ENCODE measurements at regions not wholly inside any gene's neighbourhood (a gene's known extent, or its start where the extent isn't known, plus 50 kb on each side); places are given as distances from the start of the nearest gene placed in this dataset.

- Mint-ChIP-seq H3K9me3 (peaks cover 0 to 13% (median 4%) of the 10 kb centered on the region in 7 donors), H3K36me3 (no peaks in the 10 kb centered on the region), H3K4me3 (no peak overlapping the region), H3K27ac (no peak overlapping the region), H3K27me3 (no peaks in the 10 kb centered on the region), H3K4me1 (no peaks in the 10 kb centered on the region)
- DNase-seq (no peak), ATAC-seq (ENCODE audit: low read depth in 2 of 2) (no peak)
- Histone ChIP-seq H3K9me3 (ENCODE audit: control insufficient read depth in 2 of 2, low read length in 2 of 2) (no peaks in the 10 kb centered on the region), H3K36me3 (ENCODE audit: control insufficient read depth, insufficient read depth, low read length) (no peaks in the 10 kb centered on the region), H3K27ac (ENCODE audit: insufficient read depth, low read length, poor library complexity, severe bottlenecking) (no peak overlapping the region), H3K4me3 (ENCODE audit: low read depth, low read length) (no peak overlapping the region), H3K27me3 (ENCODE audit: control insufficient read depth, insufficient read depth, low read length) (no peaks in the 10 kb centered on the region), H3K4me1 (ENCODE audit: control insufficient read depth, insufficient read depth, low read length, poor library complexity, severe bottlenecking) (no peaks in the 10 kb centered on the region)
These were observed 683.1 kb downstream of the LRRC70 start for GRCh38 chr5:63261695-63262094.

DNA sequence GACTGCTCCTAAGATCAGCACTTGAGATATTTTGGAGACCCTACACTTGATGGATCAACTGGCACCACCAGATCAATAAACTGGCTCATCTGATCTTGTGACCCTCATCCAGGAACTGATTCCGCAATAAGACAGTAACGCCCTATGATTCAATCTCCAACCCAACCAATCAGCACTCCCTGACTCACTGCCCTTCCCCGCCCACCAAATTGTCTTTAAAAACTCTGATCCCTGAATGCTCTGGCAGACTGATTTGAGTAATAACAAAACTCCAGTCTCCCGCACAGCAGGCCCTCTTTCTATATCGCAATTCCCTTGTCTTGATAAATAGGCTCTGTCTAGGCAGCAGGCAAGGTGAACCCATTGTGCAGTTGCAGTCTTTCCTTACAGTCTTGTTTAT, 677.0 kb downstream of the LRRC70 start:
- H3K9me3 Mint-ChIP-seq = peaks cover 0 to 7% (median 4%) of the 10 kb centered on the region in 7 donors
- no peaks in the 10 kb centered on the region for H3K9me3 ChIP-seq (ENCODE audit: control insufficient read depth in 2 of 2, low read length in 2 of 2)
- H3K4me1 ChIP-seq (ENCODE audit: control insufficient read depth, insufficient read depth, low read length, poor library complexity, severe bottlenecking) = no peaks in the 10 kb centered on the region
- H3K36me3 Mint-ChIP-seq = no peaks in the 10 kb centered on the region
- ATAC-seq (ENCODE audit: low read depth in 2 of 2) = no peak
- H3K4me3 Mint-ChIP-seq = no peak overlapping the region
- no peaks in the 10 kb centered on the region for H3K36me3 ChIP-seq (ENCODE audit: control insufficient read depth, insufficient read depth, low read length)
- no peak for DNase-seq
- no peak overlapping the region for H3K4me3 ChIP-seq (ENCODE audit: low read depth, low read length)
- no peaks in the 10 kb centered on the region for H3K4me1 Mint-ChIP-seq
- H3K27ac ChIP-seq (ENCODE audit: insufficient read depth, low read length, poor library complexity, severe bottlenecking) = no peak overlapping the region
- H3K27ac Mint-ChIP-seq = no peak overlapping the region
- no peaks in the 10 kb centered on the region for H3K27me3 Mint-ChIP-seq
- H3K27me3 ChIP-seq (ENCODE audit: control insufficient read depth, insufficient read depth, low read length) = no peaks in the 10 kb centered on the region

DNA sequence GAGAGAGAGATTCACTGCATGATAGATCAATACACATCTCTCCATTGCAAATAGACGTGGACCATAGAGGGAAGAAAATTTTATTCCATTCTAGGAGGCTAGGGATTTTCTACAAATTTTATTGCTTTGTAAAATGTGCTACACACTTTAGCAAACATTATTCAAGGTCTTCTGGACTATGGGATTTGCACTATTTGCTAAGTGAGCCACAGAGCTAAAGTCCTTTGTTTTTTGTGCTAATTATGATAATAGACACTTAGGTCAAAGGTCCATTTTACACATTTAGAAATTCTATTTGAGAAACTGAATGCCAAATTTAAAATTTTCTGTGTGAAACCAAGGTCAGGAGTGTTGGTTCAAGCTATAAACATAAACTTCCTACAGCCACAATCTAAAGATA, 672.3 kb downstream of the LRRC70 start:
- no peak for DNase-seq
- Mint-ChIP-seq H3K27me3 (no peaks in the 10 kb centered on the region), H3K4me3 (no peak overlapping the region), H3K4me1 (no peaks in the 10 kb centered on the region), H3K36me3 (no peaks in the 10 kb centered on the region), H3K9me3 (peaks cover 0 to 7% (median 3%) of the 10 kb centered on the region in 7 donors), H3K27ac (no peak overlapping the region)
- Histone ChIP-seq H3K27ac (ENCODE audit: insufficient read depth, low read length, poor library complexity, severe bottlenecking) (no peak overlapping the region), H3K36me3 (ENCODE audit: control insufficient read depth, insufficient read depth, low read length) (no peaks in the 10 kb centered on the region), H3K27me3 (ENCODE audit: control insufficient read depth, insufficient read depth, low read length) (no peaks in the 10 kb centered on the region), H3K9me3 (ENCODE audit: control insufficient read depth in 2 of 2, low read length in 2 of 2) (no peaks in the 10 kb centered on the region), H3K4me1 (ENCODE audit: control insufficient read depth, insufficient read depth, low read length, poor library complexity, severe bottlenecking) (no peaks in the 10 kb centered on the region), H3K4me3 (ENCODE audit: low read depth, low read length) (no peak overlapping the region)
- no peak for ATAC-seq (ENCODE audit: low read depth in 2 of 2)

GRCh38 chr5:63249960-63250359, 671.3 kb downstream of the LRRC70 start:
- Mint-ChIP-seq H3K36me3 (no peaks in the 10 kb centered on the region), H3K4me1 (no peaks in the 10 kb centered on the region), H3K27me3 (no peaks in the 10 kb centered on the region), H3K27ac (no peak overlapping the region), H3K9me3 (peaks cover 0 to 6% (median 3%) of the 10 kb centered on the region in 7 donors), H3K4me3 (no peak overlapping the region)
- Histone ChIP-seq H3K27ac (ENCODE audit: insufficient read depth, low read length, poor library complexity, severe bottlenecking) (no peak overlapping the region), H3K4me3 (ENCODE audit: low read depth, low read length) (no peak overlapping the region), H3K9me3 (ENCODE audit: control insufficient read depth in 2 of 2, low read length in 2 of 2) (no peaks in the 10 kb centered on the region), H3K36me3 (ENCODE audit: control insufficient read depth, insufficient read depth, low read length) (no peaks in the 10 kb centered on the region), H3K27me3 (ENCODE audit: control insufficient read depth, insufficient read depth, low read length) (no peaks in the 10 kb centered on the region), H3K4me1 (ENCODE audit: control insufficient read depth, insufficient read depth, low read length, poor library complexity, severe bottlenecking) (no peaks in the 10 kb centered on the region)
- no peak for DNase-seq
- ATAC-seq (ENCODE audit: low read depth in 2 of 2) = no peak

- H3K36me3 ChIP-seq (ENCODE audit: control insufficient read depth, insufficient read depth, low read length) = no peaks in the 10 kb centered on the region
- H3K4me1 ChIP-seq (ENCODE audit: control insufficient read depth, insufficient read depth, low read length, poor library complexity, severe bottlenecking) = no peaks in the 10 kb centered on the region
- H3K4me1 Mint-ChIP-seq = no peaks in the 10 kb centered on the region
- DNase-seq (no peak), ATAC-seq (ENCODE audit: low read depth in 2 of 2) (no peak)
- H3K27me3 Mint-ChIP-seq = no peaks in the 10 kb centered on the region
- no peak overlapping the region for H3K27ac Mint-ChIP-seq
- H3K9me3 ChIP-seq (ENCODE audit: control insufficient read depth in 2 of 2, low read length in 2 of 2) = no peaks in the 10 kb centered on the region
- H3K27me3 ChIP-seq (ENCODE audit: control insufficient read depth, insufficient read depth, low read length) = no peaks in the 10 kb centered on the region
- H3K4me3 Mint-ChIP-seq = no peak overlapping the region
- peaks cover 0 to 7% (median 1%) of the 10 kb centered on the region in 7 donors for H3K9me3 Mint-ChIP-seq
- H3K27ac ChIP-seq (ENCODE audit: insufficient read depth, low read length, poor library complexity, severe bottlenecking) = no peak overlapping the region
- H3K4me3 ChIP-seq (ENCODE audit: low read depth, low read length) = no peak overlapping the region
- no peaks in the 10 kb centered on the region for H3K36me3 Mint-ChIP-seq
These were observed 669.0 kb downstream of the LRRC70 start for GRCh38 chr5:63247651-63248050.

DNA sequence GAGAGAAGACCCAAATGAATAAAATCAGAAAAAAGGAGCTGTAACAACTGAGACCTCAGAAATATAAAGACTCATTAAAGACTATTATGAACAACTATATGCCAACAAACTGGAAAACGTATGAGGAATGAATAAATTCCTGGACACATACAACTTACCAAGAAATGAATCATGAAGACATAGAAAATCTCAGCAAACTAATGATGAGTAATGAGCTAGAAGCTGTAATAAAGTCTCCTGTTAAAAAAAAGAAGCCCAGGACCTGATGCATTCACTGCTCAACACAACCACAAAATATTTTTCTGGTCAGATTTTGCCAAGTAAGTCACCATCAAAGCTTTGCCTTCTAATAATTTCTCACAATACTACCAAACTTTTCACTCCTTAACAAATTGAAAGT, 666.7 kb downstream of the LRRC70 start:
- no peak overlapping the region for H3K4me3 Mint-ChIP-seq
- Histone ChIP-seq H3K27me3 (ENCODE audit: control insufficient read depth, insufficient read depth, low read length) (no peaks in the 10 kb centered on the region), H3K4me3 (ENCODE audit: low read depth, low read length) (no peak overlapping the region), H3K27ac (ENCODE audit: insufficient read depth, low read length, poor library complexity, severe bottlenecking) (no peak overlapping the region), H3K36me3 (ENCODE audit: control insufficient read depth, insufficient read depth, low read length) (no peaks in the 10 kb centered on the region), H3K9me3 (ENCODE audit: control insufficient read depth in 2 of 2, low read length in 2 of 2) (no peaks in the 10 kb centered on the region), H3K4me1 (ENCODE audit: control insufficient read depth, insufficient read depth, low read length, poor library complexity, severe bottlenecking) (no peaks in the 10 kb centered on the region)
- no peaks in the 10 kb centered on the region for H3K4me1 Mint-ChIP-seq
- DNase-seq = no peak
- H3K9me3 Mint-ChIP-seq = peaks cover 0 to 4% (median 2%) of the 10 kb centered on the region in 7 donors
- H3K27ac Mint-ChIP-seq = no peak overlapping the region
- no peaks in the 10 kb centered on the region for H3K27me3 Mint-ChIP-seq
- no peak for ATAC-seq (ENCODE audit: low read depth in 2 of 2)
- H3K36me3 Mint-ChIP-seq = no peaks in the 10 kb centered on the region

GRCh38 chr5:63240063-63240755, 661.6 kb downstream of the LRRC70 start:
- ATAC-seq (ENCODE audit: low read depth in 2 of 2) (no peak), DNase-seq (no peak)
- Histone ChIP-seq H3K27ac (ENCODE audit: insufficient read depth, low read length, poor library complexity, severe bottlenecking) (no peak overlapping the region), H3K4me1 (ENCODE audit: control insufficient read depth, insufficient read depth, low read length, poor library complexity, severe bottlenecking) (no peaks in the 10 kb centered on the region), H3K36me3 (ENCODE audit: control insufficient read depth, insufficient read depth, low read length) (no peaks in the 10 kb centered on the region), H3K9me3 (ENCODE audit: control insufficient read depth in 2 of 2, low read length in 2 of 2) (no peaks in the 10 kb centered on the region), H3K4me3 (ENCODE audit: low read depth, low read length) (no peak overlapping the region), H3K27me3 (ENCODE audit: control insufficient read depth, insufficient read depth, low read length) (no peaks in the 10 kb centered on the region)
- H3K27ac Mint-ChIP-seq = no peak overlapping the region
- no peak overlapping the region for H3K4me3 Mint-ChIP-seq
- H3K27me3 Mint-ChIP-seq = no peaks in the 10 kb centered on the region
- peaks cover 0 to 11% (median 3%) of the 10 kb centered on the region in 7 donors for H3K9me3 Mint-ChIP-seq
- no peaks in the 10 kb centered on the region for H3K36me3 Mint-ChIP-seq
- H3K4me1 Mint-ChIP-seq = no peaks in the 10 kb centered on the region

GRCh38 chr5:63233911-63234310, 655.3 kb downstream of the LRRC70 start:
- H3K4me3 ChIP-seq (ENCODE audit: low read depth, low read length) = no peak overlapping the region
- H3K27me3 Mint-ChIP-seq = no peaks in the 10 kb centered on the region
- ATAC-seq (ENCODE audit: low read depth in 2 of 2) = no peak
- peaks cover 0 to 8% (median 3%) of the 10 kb centered on the region in 7 donors for H3K9me3 Mint-ChIP-seq
- H3K36me3 Mint-ChIP-seq = no peaks in the 10 kb centered on the region
- no peak overlapping the region for H3K27ac ChIP-seq (ENCODE audit: insufficient read depth, low read length, poor library complexity, severe bottlenecking)
- no peak overlapping the region for H3K4me3 Mint-ChIP-seq
- H3K4me1 ChIP-seq (ENCODE audit: control insufficient read depth, insufficient read depth, low read length, poor library complexity, severe bottlenecking) = no peaks in the 10 kb centered on the region
- no peaks in the 10 kb centered on the region for H3K36me3 ChIP-seq (ENCODE audit: control insufficient read depth, insufficient read depth, low read length)
- no peaks in the 10 kb centered on the region for H3K9me3 ChIP-seq (ENCODE audit: control insufficient read depth in 2 of 2, low read length in 2 of 2)
- no peaks in the 10 kb centered on the region for H3K27me3 ChIP-seq (ENCODE audit: control insufficient read depth, insufficient read depth, low read length)
- no peaks in the 10 kb centered on the region for H3K4me1 Mint-ChIP-seq
- H3K27ac Mint-ChIP-seq = no peak overlapping the region
- DNase-seq = no peak
